HL-60/S4 (cell line): ENCODE measurements at regions not wholly inside any gene's neighbourhood (a gene's known extent, or its start where the extent isn't known, plus 50 kb on each side); places are given as distances from the start of the nearest gene placed in this dataset.
"Not testable (repeated sequence)": the region's sequence is repeated elsewhere in the genome, so short reads cannot be mapped to it uniquely, and the experiment has no call there.

ENCODE experiments used
- in situ Hi-C: fragments of 300-500 bp; cut with MboI; formaldehyde crosslinking; loops from 2 replicates; pipeline ENCODE4 v1.14.3; 2022; ENCODE audit warnings: low sequenced_read_pairs

- in situ Hi-C loops = no loop called here
Observed at GRCh38 chr21:17738176-17738953, 80.8 kb downstream of the C21orf91 start.

DNA sequence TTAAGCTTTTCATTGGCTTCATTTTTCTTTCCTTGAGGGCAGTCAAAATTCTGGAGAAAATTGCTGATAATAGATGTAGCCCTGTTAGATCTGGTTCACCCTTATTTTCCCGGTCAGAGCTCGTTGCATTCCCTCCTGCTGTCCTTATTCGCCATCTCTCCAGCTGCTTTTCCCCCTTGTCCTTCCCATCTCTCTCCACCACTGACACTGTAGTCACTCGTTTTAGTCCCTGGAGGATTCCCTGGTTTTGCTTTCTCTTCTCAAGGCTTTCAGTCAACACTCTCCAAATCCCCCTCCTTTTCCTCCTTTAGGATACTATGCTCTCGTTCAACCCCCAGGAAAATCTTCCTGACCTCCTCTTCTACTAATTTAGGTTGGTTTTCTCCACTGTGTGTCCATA, 83.1 kb downstream of the C21orf91 start:
- in situ Hi-C loops = no loop called here

DNA sequence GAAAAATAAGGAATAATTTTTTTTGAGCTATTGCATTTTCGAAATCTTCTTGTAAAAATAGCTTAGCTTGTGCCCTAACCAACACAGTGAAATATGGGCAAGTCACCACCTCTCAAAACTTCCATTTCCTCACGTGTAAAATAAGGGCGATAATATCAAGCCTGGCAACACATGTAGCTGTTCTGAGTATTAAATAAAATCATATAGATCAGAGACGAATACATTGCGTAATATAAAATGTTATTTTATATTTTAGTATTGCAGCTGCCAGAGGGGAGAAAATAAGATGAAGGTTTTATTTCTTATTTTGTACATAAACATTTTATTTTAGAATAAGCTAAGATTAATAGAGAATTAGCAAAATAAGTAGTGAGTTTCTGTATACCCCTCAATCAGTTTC, 85.9 kb downstream of the C21orf91 start:
- in situ Hi-C loops = no loop called here

GRCh38 chr21:17732306-17732705, 86.8 kb downstream of the C21orf91 start:
- in situ Hi-C loops = no loop called here

DNA sequence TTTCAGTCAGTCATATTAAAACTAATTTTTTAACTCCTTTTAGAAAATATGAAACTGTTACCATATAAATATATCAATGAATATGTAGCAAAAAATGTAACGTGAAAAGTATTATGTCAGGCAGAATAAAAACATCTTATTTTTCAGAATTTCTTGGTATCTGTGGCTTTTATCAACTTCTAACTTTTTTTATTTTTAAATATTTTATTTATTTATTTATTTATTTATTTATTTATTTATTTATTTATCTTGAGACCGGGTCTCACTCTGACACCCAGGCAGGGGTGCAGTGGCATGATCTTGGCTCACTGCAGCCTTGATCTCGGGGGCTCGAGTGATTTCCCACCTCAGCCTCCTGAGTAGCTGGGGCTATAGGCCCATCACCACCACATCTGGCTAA, 87.6 kb downstream of the C21orf91 start:
- in situ Hi-C loops = no loop called here

DNA sequence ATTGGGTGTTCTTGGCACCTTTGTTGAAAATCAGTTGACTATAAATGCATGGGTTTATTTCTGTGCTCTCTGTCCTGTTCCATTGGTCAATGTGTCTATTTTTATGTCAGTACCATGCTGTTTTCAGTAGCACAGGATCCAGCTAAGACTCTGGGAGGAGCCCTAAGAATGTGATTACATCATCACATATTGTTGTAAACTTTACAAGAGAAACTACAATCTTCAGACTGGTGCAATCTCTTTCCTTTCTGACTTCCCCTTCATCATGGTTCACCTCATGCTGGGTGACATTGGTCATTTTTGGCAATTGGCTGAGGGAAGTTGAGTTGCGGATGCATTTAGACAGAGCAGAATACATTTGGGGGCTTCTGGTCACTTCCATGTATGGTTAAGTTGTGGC, 88.4 kb downstream of the C21orf91 start:
- in situ Hi-C loops = no loop called here

DNA sequence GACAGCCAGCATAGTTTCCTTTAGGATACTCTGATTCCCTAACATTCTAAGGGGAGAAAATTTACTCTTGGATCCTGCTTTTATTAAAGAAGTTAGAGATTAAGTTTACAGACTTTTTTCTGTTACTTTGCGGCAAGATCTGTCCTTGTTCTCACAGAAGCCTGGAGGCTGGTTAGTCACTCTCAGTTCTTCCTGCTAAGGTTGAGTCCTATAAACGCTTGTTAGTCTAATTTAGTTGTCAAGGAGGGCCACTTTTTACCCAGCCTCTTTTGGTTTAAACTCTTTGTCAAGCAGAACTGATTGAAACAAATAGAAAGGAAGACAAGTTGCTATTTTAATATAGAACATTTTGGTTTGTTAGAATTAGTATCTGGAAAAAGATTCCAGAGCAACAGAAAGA, 89.7 kb downstream of the C21orf91 start:
- in situ Hi-C loops = no loop called here

DNA sequence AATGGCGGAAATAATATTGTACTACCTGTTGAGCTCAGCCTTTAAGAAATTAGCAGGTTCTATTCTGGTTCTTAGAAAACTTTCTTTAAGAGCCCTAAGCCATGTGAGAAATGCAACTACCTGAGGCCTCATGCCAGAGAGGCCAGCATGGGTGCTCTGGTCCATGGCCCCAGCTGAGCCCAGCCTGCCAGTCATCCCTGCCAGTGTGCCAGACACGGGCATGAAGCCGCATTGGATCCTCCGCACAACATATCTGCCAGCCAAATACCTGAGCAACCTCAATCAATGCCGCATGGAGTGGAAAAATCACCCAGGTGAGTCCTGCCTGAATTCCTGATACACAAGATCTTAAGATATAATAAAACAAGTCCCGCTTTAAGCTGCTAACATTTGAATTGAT, 91.8 kb downstream of the C21orf91 start:
- in situ Hi-C loops = no loop called here

- in situ Hi-C loops = no loop called here
Observed at GRCh38 chr21:17726047-17726829, 92.9 kb downstream of the C21orf91 start.

- in situ Hi-C loops = no loop called here
Observed at GRCh38 chr21:17725339-17725738, 93.8 kb downstream of the C21orf91 start.

DNA sequence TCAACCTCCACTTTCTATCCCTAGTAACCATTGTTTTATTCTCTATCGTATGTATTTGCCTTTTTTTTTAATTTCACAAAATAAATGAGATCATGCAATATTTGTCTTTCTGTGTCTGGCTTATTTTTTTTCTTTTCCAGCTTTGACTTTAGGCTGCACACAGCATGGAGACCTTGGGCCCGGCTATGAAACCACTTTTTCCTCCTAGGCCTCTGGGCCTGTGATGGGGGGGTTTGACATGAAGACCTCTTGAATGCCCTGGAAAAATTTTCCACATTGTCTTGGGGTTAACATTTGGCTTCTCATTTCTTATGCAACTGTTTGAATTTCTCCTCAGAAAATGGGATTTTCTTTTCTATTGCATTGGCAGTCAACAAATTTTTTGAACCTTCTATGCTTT, 100.2 kb upstream of the BTG3 start:
- in situ Hi-C loops = no loop called here

DNA sequence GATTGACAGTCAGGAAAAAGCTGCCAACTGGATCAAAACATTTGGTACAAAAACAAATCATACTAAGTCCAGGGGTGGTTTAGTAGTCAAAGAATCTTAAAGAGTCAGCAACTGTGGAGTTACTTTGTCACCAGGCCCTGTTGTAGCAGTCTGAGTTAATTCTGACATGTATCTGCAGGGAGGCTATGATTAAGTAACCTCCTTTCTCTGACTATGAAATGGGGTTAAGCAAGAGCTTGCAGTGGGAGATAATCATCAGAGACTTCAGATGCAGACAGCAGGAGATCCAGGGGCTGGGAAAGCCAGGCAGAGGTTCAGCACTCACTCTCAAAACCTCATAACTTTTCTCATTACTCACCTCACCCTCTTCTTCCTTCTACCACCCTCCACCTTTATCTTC, 99.2 kb upstream of the BTG3 start:
- in situ Hi-C loops = no loop called here

DNA sequence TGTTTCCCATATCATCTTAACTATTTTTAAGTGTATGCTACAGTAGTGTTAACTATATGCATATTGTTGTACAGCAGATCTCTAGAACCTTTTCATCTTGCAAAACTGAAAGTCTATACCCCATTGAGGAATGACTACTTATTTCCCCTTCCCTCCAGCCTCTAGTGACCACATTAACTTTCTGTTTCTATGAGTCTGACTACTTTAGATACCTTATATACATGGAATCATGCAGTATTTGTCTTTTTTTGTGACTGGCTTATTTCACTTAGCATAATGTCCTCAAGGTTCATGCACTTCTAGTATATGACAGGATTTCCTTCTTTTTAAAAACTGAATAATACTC, 96.5 kb upstream of the BTG3 start:
- in situ Hi-C loops = no loop called here

GRCh38 chr21:17708522-17709265, 96.0 kb upstream of the BTG3 start:
- in situ Hi-C loops = no loop called here

DNA sequence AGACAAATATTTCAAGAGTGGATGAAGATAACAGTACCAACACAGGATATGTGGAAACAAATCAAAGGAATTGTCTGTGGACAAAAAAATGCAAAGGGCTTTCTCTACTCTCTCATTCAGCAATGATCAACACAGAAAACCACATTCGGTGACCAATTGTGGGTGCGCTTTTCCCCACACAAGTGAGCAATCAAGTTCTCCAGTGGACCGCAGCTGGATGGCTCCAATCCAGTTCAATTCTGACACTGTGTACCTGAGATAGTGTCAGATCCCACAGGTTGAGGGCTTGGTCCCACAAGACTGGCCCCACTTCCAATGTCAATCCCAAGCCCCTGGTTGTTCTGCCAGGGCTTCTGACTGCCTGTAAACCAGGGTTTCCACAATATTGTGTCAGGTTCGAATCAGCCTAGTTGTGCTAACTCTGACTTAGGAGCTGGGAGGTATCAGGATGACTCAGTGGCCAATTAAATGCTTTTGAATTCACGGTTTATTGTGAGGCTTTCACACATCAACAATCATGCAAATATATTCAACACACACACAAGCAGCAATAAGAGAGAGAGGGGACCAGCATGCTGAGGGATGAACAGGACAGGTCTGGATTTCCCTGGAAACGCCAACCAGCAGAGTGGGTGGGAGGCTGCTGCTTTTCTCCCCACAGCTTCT, 87.0 kb upstream of the BTG3 start:
- in situ Hi-C loops = no loop called here

GRCh38 chr21:17697473-17697872, 84.8 kb upstream of the BTG3 start:
- in situ Hi-C loops = no loop called here

DNA sequence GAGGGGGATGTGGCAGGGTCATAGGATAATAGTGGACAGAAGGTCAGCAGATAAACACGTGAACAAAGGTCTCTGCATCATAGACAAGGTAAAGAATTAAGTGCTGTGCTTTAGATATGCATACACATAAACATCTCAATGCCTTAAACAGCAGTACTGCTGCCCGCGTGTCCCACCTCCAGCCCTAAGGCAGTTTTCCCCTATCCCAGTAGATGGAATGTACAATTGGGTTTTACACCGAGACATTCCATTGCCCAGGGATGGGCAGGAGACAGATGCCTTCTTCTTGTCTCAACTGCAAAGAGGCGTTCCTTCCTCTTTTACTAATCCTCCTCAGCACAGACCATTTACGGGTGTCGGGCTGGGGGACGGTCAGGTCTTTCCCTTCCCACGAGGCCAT, 81.7 kb upstream of the BTG3 start:
- in situ Hi-C loops = not testable (repeated sequence)

DNA sequence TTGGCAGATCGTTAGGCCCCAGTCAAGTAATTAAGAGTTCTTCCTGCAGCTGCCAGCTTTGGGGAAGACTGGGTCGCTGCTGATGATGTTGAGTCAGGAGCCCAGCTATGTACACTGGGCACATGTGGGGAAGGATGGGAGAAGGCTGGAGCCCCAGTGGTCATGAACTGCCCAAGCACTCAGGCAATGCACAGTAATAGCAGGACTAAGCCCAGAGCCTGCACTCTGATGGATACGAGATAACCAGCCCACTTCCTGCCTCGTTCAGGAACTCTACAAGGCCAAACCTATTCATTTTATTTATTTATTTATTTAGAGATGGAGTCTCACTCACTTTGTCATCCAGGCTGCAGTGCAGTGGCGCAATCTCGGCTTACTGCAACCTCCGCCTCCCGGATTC, 81.1 kb upstream of the BTG3 start:
- in situ Hi-C loops = no loop called here

DNA sequence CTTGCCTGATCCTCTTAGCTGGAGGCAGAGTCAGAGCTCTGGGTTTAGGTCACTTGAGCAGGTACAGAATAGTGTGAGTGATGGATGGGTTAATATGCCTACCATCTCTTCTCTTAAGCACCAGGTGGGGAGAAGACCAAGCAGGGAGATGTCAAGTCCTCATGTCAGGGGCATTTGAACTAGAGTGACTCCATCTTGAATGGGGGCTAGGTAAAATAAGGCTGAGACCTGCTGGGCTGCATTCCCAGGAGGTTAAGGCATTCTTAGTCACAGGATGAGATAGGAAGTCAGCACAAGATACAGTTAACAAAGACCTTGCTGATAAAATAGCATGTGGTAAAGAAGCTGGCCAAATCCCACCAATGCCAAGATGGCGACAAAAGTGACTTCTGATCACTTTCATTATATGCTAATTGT, 77.4 kb upstream of the BTG3 start:
- in situ Hi-C loops = no loop called here

GRCh38 chr21:17688912-17689874, 76.5 kb upstream of the BTG3 start:
- in situ Hi-C loops = no loop called here
